ENCODE measurements at regions not wholly inside any gene's neighbourhood (a gene's known extent, or its start where the extent isn't known, plus 50 kb on each side); places are given as distances from the start of the nearest gene placed in this dataset.

DNA sequence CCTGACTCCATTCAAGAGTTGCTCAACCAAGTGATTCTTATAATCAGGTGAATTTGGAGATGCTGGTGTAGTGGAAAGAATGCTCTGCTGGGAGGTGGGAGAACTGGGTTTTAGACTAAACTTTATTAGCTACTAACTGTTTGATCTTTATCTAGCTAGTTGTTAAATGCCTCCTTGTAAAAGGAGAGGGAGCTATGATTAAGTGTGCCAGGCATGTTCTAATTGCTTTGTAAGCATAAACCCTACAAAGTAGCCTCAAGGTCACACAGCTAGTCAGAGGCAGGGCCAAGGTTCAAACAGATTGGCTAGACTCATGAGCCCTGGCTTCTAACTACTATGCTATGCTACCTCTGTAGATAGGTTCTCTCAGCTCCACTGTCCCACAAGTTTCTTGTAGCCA, 105.5 kb downstream of the NXPE2 start:
- H3K4me3 ChIP-seq (ENCODE audit: low read depth, low read length), result no peak overlapping the region
- H3K27me3 ChIP-seq (ENCODE audit: control insufficient read depth, insufficient read depth, low read length), result no peaks in the 10 kb centered on the region
- CTCF ChIA-PET, result interaction anchor here (0.7 to 3.0 kb wide), 2 partner anchors 8 to 9 kb away, joined by 3 to 9 read pairs; no protein-coding TSS in a partner anchor
- POLR2A ChIA-PET, result no interaction called here
- H3K36me3 ChIP-seq (ENCODE audit: control insufficient read depth, insufficient read depth, low read length), result no peaks in the 10 kb centered on the region
- no peak for DNase-seq (ENCODE audit: low read depth)
- no peak for TF ChIP-seq CTCF (IDR thresholded peaks at IDR 0.05; ENCODE audit: insufficient read depth, low read depth, low read length)

DNA sequence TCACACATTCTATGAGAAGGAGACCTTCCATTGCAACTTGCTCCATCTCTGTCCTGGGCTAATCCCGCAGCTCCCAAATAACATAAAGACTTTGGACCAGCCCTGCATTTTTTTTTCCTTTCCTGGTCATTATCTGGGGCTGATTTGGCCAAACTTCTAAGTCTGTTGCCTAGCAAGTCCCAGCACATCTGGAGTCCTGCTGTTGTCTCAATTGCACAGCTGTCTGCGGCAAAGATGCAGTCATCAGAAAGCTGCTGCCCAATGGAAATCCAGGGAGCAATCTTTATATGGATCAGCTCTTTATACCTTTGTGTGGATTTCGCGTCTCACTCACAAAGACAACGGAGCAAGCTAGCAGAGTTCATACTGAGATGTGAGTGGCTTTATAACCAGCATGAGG, 105.9 kb downstream of the NXPE2 start:
- Histone ChIP-seq H3K27me3 (ENCODE audit: control insufficient read depth, insufficient read depth, low read length) (no peaks in the 10 kb centered on the region), H3K4me3 (ENCODE audit: low read depth, low read length) (no peak overlapping the region), H3K36me3 (ENCODE audit: control insufficient read depth, insufficient read depth, low read length) (no peaks in the 10 kb centered on the region)
- CTCF ChIA-PET, result interaction anchor here (3.0 kb wide), 1 partner anchor 10 kb away, joined by 9 read pairs; no protein-coding TSS in a partner anchor
- POLR2A ChIA-PET, result no interaction called here
- no peak for DNase-seq (ENCODE audit: low read depth)
- no peak for TF ChIP-seq CTCF (IDR thresholded peaks at IDR 0.05; ENCODE audit: insufficient read depth, low read depth, low read length)

DNA sequence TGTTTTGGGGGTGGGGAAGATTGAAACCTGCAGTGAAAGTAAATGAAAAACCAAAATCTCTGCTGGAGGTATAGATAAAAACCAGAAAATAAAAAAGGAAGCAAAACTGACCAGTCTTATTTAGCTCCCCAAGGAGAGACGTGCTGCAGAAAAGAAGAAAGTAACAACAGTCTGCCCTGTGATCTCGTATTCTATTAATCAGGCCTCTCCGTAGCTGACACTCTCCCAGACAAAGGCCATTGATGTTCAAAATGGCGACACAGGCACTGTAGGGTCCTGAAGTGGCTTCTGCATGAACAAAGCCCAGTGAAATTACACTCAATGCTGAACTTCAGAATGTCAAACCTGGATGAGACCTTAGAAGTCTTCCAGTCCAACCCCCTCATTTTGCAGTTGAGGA, 106.6 kb downstream of the NXPE2 start:
- no peaks in the 10 kb centered on the region for H3K27me3 ChIP-seq (ENCODE audit: control insufficient read depth, insufficient read depth, low read length)
- no peaks in the 10 kb centered on the region for H3K36me3 ChIP-seq (ENCODE audit: control insufficient read depth, insufficient read depth, low read length)
- no peak for TF ChIP-seq CTCF (IDR thresholded peaks at IDR 0.05; ENCODE audit: insufficient read depth, low read depth, low read length)
- no peak for DNase-seq (ENCODE audit: low read depth)
- CTCF ChIA-PET, result interaction anchor here (3.0 kb wide), 1 partner anchor 10 kb away, joined by 9 read pairs; no protein-coding TSS in a partner anchor
- POLR2A ChIA-PET, result no interaction called here
- no peak overlapping the region for H3K4me3 ChIP-seq (ENCODE audit: low read depth, low read length)

DNA sequence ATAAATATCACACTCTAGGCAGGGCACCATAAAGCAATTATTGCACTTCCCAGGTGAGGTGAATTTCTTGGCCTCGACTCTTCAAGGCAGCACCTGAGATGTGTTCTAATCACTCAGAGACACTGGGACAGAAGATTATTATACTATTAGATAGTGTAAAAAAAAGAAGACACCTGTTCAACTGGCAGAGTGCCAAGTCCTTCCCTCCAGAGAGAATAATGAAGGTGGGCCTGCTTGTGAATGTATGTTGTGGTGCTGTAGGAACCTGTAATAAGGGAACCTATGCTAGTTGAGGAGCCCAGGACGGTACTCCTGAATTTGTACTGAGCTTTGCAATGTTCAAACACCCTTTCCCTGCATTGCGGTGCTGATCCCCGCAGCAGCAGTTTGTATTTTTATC, 107.5 kb downstream of the NXPE2 start:
- ChIA-PET CTCF (interaction anchor here (0.6 to 3.0 kb wide), 3 partner anchors 11 to 1408 kb away, joined by 3 to 9 read pairs (median 3); no protein-coding TSS in a partner anchor), POLR2A (interaction anchor here (0.5 kb wide), 1 partner anchor 1575 kb away, joined by 3 read pairs; no protein-coding TSS in a partner anchor)

GRCh38 chr11:114787126-114787525, 108.8 kb downstream of the NXPE2 start:
- no peak for TF ChIP-seq CTCF (IDR thresholded peaks at IDR 0.05; ENCODE audit: insufficient read depth, low read depth, low read length)
- no peak for DNase-seq (ENCODE audit: low read depth)
- Histone ChIP-seq H3K27me3 (ENCODE audit: control insufficient read depth, insufficient read depth, low read length) (no peaks in the 10 kb centered on the region), H3K4me3 (ENCODE audit: low read depth, low read length) (no peak overlapping the region), H3K36me3 (ENCODE audit: control insufficient read depth, insufficient read depth, low read length) (no peaks in the 10 kb centered on the region)
- CTCF ChIA-PET, result interaction anchor here (0.6 kb wide), 1 partner anchor 9 kb away, joined by 3 read pairs; no protein-coding TSS in a partner anchor
- POLR2A ChIA-PET, result no interaction called here

More for the DNA sequence above, 107.5 kb downstream of the NXPE2 start:
- H3K4me3 ChIP-seq (ENCODE audit: low read depth, low read length), result no peak overlapping the region
- DNase-seq (ENCODE audit: low read depth), result no peak
- H3K27me3 ChIP-seq (ENCODE audit: control insufficient read depth, insufficient read depth, low read length), result no peaks in the 10 kb centered on the region
- H3K36me3 ChIP-seq (ENCODE audit: control insufficient read depth, insufficient read depth, low read length), result no peaks in the 10 kb centered on the region
- TF ChIP-seq CTCF (IDR thresholded peaks at IDR 0.05; ENCODE audit: insufficient read depth, low read depth, low read length), result no peak
